ENCODE measurements at regions not wholly inside any gene's neighbourhood (a gene's known extent, or its start where the extent isn't known, plus 50 kb on each side); places are given as distances from the start of the nearest gene placed in this dataset.
"Not testable (repeated sequence)": the region's sequence is repeated elsewhere in the genome, so short reads cannot be mapped to it uniquely, and the experiment has no call there.

- no peak for DNase-seq
Measured at GRCh38 chr10:36764823-36765222, 360.6 kb upstream of the ANKRD30A start.

- DNase-seq: no peak
Measured at GRCh38 chr10:36761121-36761520, 364.3 kb upstream of the ANKRD30A start.

- no peak for DNase-seq
Measured at GRCh38 chr10:36759141-36759805, 366.1 kb upstream of the ANKRD30A start.

GRCh38 chr10:36748128-36748871, 377.1 kb upstream of the ANKRD30A start:
- DNase-seq: no peak

DNA sequence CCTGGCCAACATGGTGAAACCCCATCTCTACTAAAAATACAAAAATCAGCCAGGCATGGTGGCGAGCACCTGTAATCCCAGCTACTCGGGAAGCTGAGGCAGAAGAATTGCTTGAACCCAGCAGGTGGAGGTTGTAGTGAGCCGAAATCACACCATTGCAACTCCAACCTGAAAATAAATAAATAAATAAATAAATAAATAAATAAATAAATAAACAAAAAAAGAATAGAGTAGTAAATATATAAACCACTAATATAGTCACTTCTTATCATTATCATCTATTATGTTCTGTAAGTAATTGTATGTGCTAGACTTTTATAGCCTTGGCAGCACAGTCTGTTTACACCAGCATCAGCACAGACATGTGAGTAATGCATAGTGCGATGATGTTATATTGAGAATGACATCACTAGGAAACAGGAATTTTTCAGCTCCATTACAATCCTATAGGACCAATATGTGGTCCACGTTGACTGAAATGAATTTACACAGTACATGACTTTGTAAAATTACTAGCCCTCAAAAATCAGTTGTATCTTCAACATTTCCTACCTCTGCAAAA, 385.4 kb upstream of the ANKRD30A start:
- DNase-seq: no peak

DNA sequence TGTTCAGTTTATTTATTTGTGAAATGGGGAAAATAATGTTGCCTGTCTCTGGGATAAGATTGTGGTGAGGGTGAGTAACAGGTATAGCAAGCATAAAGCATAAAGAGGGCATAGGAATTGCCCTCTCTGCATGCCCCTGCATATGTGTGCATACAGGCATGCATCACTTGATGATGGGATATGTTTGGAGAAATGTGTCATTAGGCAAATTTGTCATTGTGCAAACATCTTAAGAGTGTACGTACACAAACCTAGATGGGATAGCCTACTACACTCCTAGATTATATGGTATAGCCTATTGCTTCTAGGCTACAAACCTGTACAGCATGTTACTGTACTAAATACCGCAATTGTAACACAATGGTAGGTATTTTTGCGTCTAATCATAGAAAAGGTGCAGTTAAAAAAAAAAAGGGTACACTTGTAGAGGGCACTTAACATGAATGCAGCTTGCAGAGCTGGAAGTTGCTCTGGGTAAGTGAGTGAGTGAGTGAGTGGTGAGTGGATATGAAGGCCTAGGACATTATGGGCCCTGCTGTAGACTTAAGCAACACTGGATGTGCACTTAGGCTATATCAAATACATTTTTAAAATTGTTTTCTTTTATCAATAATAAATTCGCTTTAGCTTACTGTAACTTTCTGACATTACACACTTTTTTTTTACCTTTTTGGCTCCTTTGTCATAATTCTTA, 386.5 kb upstream of the ANKRD30A start:
- no peak for DNase-seq

GRCh38 chr10:36736311-36736710, 389.1 kb upstream of the ANKRD30A start:
- DNase-seq: no peak

GRCh38 chr10:36734590-36734989, 390.8 kb upstream of the ANKRD30A start:
- DNase-seq: not testable (repeated sequence)

- DNase-seq: no peak
Measured at GRCh38 chr10:36730316-36730715, 395.1 kb upstream of the ANKRD30A start.

- DNase-seq: no peak
Measured at GRCh38 chr10:36728626-36729025, 396.8 kb upstream of the ANKRD30A start.

GRCh38 chr10:36725581-36726520, 399.5 kb upstream of the ANKRD30A start:
- DNase-seq: no peak

- DNase-seq: no peak
Measured at GRCh38 chr10:36722777-36723176, 402.6 kb upstream of the ANKRD30A start.

DNA sequence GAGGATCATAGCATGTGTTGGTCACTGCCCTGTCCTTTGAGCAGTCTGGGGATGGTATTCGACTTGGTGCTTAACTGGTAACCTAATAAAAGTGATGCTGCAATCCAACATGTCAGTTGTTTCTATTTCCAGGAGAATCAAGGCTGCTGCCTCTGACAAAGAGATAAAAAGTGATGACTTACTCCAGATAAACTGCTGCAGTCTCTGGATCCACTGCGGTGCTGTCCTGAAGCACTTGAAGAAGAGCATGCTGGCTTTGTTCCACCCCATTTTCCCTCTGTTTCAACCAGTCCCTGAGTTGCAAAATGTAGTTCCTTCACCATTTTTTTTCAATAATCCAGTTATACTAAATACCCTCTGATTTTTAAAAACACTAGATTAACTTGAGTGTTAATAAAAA, 403.5 kb upstream of the ANKRD30A start:
- no peak for DNase-seq

DNA sequence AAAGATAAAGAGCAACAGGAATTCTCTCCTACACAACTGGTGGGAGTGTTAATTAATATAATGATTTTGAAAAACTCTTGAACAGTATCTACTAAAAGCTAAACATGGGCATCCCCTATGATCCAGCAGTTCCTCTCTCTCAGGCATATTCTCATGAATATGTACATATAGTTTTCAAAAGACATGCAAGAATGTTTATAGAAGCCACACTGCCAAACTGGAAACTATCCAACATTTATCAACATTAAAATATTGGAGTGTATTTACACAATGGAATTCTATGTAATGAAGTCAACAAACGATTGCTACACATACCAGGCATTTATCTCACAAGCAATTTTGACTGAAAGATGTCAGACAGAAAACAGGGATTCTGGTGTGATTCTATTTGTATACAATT, 404.5 kb upstream of the ANKRD30A start:
- no peak for DNase-seq

DNA sequence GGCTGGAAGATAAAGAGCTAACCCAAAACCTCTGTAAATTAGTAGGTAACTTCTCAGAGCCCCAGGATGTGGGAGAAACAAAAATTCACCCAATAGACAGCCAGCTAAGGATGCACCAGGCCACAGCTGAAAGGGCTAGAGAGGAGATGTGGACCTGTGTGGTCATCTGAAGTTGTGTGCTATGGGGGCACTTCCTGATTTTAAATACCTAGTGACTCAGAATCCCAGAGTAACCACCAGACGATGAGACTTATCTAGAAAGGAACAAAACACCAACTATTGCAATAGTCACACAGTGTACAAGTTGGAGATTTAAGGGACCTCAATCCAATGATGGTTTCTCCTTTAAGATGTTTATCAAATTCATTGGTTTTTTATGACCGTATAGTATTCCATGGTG, 408.3 kb upstream of the ANKRD30A start:
- DNase-seq: no peak

DNA sequence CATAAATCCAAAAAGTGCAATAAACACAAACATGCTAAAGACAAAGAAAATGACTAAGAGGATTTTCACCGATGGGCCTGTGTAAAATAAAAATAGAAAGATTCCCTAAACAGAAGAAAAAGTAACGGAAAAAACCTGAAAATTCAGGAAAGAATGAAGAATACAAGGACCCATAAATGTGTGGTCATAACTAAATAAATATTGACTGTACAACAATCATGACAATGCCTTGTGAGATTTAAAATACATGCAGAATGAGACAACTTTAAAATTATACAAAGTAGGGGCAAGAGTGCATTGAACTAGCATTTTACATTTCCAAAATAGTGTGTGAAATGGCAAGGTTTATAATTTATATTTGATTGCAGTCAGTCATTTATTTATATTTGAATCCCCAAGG, 409.1 kb upstream of the ANKRD30A start:
- no peak for DNase-seq

DNA sequence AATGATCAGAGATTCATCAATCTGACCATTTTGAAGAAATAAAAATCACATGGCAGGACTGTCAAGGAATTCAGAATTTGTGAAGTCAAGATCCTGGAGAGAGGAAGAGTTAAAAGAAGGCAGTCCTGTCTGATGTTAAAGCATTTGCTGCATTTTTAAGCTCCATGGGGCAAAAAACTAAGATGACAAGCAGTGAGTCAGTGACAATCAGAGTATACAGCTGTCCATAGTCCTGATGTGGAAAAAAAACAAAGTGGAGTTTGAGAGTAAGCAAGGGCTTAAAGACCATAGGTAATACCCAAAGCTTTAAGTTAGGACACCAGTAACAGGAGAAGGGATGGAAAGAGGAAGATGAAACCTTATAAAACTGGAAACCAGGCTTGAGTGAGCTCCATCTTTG, 412.7 kb upstream of the ANKRD30A start:
- no peak for DNase-seq

GRCh38 chr10:36711361-36711760, 414.0 kb upstream of the ANKRD30A start:
- DNase-seq: no peak

DNA sequence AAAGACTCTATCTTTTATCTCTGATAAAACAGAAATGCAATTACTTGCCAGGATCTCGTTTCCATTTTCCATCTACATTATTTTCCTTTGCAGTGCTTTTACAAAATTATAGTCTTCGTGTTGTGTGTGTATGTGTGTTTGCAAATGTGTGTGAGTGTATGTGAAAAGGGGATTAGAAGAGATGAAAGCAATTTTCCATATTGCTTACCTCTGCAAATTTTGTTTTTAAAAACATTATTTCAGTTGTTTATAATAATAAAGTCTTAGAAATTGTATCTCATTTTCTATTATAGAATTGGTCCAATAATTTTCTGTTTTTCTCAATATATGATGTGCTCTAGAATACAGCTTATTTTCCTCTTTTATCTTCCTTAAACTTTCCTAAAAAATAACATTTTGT, 421.3 kb upstream of the ANKRD30A start:
- DNase-seq: no peak

GRCh38 chr10:36703179-36703578, 422.2 kb upstream of the ANKRD30A start:
- no peak for DNase-seq

DNA sequence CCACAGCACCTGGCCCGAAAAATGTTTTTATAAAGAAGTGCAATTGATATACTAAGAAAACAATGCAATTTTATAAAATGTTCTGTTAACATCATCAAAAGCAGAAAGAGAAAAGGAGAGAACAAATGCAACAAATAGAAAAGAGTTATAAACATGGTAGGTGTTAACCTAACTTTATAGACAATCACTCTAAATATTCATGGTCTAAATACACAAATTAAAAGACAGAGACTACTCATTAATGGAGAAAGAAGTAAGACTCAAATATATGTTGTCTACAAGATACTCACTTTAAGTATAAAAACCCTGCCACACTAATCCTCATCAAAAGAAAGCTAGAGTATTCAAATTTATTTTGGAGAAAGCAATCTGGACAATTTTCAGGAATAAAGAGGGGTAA, 425.3 kb upstream of the ANKRD30A start:
- DNase-seq: no peak

- no peak for DNase-seq
Measured at GRCh38 chr10:36692759-36693158, 432.6 kb upstream of the ANKRD30A start.

DNA sequence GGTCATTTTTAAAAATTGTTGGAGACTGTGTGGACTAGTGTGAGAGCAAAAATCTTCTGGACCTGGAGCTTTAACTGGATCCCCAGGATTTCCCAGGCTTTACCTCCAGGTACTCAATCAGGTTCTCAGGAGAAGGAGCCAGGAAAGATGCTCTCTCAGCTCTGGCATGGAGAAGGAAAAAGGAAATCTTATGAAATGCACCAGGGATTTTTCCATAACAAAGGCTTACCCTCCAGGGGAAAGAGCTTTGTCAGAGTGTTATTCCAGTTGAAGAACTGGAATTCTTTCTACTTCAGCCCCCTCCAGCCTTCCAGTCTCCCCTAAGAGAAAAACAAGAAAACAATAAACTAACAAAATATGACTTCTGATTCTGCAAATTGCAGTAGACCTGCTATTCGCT, 436.7 kb upstream of the ANKRD30A start:
- DNase-seq: no peak

Data from activated CD4-positive, alpha-beta T cell treated with anti-CD3 and anti-CD28 coated beads, Interleukin-2, amount 50 U/mL, for 1 hour (primary cell).